ENCODE measurements at regions not wholly inside any gene's neighbourhood (a gene's known extent, or its start where the extent isn't known, plus 50 kb on each side); places are given as distances from the start of the nearest gene placed in this dataset.
"Not testable (repeated sequence)": the region's sequence is repeated elsewhere in the genome, so short reads cannot be mapped to it uniquely, and the experiment has no call there.

DNA sequence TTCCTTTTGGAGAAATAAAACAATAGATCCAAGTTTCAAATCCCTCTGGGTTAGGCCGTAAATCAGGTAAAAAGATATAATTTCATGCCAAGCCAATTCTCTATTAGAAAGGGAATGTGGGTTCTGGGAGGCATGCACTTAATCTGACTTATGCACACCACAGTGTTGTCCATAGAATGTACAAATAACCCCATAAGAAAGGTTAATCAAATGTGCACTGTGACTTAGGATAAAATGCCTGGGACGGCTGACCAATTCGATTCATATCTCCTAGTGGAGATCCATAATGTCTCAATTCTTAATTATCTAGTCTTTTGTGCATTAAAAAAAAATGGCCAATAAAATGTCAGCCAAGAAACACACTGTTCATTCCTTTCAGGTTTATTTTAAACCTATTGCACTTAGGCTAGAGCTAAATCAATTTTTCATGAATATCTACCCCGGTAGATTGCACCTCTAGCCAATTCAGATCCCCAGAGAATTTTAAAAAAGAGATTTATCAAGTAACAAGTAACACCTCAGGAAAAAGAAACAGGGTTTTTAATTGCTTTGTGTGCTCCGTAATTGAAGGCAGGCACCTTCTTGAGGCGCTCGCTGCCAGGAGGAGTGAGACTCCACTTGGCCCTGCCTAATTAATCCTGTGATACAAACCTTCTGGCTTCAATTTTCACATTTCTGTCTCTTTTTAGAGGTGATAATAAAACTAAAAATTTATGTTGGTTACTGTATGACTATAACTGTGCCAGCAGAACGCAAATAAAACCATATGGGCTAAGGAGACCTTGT is 265.1 kb downstream of the ETV1 start:
- TF ChIP-seq CTCF (IDR thresholded peaks at IDR 0.05): no peak
- H3K9me3 ChIP-seq: no peaks in the 10 kb centered on the region
- H3K27me3 ChIP-seq: no peaks in the 10 kb centered on the region
- no peak for DNase-seq
- H3K4me3 ChIP-seq: no peak overlapping the region
- no peak overlapping the region for H3K27ac ChIP-seq
- H3K4me1 ChIP-seq: no peaks in the 10 kb centered on the region
- no peaks in the 10 kb centered on the region for H3K36me3 ChIP-seq
- intact Hi-C loops (cut with DNase I; ENCODE audit: low total_unique reads): no loop called here

DNA sequence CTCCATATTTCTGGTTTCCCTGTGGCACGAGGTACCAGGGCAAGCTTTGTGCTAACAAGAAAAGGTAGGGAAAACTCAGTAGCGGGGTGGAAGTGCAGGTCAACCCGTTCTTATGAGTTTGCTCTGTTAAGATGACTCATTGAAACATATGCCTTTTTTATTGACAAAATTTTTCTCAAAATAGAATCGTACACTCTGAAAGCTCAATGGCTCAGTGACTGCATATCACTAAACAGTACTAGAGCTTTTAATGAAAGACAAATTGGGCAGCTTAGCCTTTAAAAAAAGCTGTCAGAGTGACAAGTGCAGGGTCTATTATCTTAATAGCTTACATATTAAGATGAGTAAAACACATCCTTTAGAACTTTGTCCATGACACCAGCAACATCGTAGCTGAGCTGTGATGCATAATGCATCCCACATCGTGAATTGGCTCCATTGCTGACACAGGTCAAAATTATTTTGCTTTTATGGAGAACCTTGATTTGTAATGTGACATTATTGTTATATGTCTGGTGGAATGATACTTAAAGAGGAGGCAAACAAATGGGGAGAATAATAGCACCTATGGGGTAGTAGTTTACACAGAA is 264.4 kb downstream of the ETV1 start:
- H3K27ac ChIP-seq: no peak overlapping the region
- intact Hi-C loops (cut with DNase I; ENCODE audit: low total_unique reads): no loop called here
- no peak for TF ChIP-seq CTCF (IDR thresholded peaks at IDR 0.05)
- no peaks in the 10 kb centered on the region for H3K4me1 ChIP-seq
- no peak overlapping the region for H3K4me3 ChIP-seq
- no peaks in the 10 kb centered on the region for H3K27me3 ChIP-seq
- no peaks in the 10 kb centered on the region for H3K9me3 ChIP-seq
- DNase-seq: no peak
- no peaks in the 10 kb centered on the region for H3K36me3 ChIP-seq

DNA sequence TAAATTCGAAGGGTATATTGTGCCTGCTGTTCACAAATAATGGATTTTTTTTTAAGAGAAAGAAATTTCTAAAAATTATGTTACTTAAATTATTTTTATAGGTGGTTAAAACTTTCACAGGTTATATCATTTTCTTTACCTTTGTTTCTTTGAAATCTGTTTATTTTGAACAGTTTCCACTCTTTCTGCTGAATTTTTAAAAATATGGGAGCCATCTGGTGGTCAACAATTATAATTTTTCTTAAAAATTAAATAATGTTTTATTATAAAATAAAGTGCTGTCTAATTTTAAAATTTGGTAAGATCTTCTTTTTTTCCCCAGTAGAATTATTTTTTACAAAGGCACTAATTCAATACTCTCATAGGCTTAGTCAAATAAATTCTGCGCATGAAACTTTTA is 263.9 kb downstream of the ETV1 start:
- H3K27ac ChIP-seq: no peak overlapping the region
- no peak for DNase-seq
- no peaks in the 10 kb centered on the region for H3K9me3 ChIP-seq
- TF ChIP-seq CTCF (IDR thresholded peaks at IDR 0.05): no peak
- H3K4me1 ChIP-seq: no peaks in the 10 kb centered on the region
- H3K4me3 ChIP-seq: no peak overlapping the region
- H3K36me3 ChIP-seq: no peaks in the 10 kb centered on the region
- intact Hi-C loops (cut with DNase I; ENCODE audit: low total_unique reads): no loop called here
- no peaks in the 10 kb centered on the region for H3K27me3 ChIP-seq

GRCh38 chr7:13727279-13727678 is 262.2 kb downstream of the ETV1 start:
- no peak overlapping the region for H3K27ac ChIP-seq
- H3K36me3 ChIP-seq: no peaks in the 10 kb centered on the region
- no peak for DNase-seq
- H3K4me3 ChIP-seq: no peak overlapping the region
- intact Hi-C loops (cut with DNase I; ENCODE audit: low total_unique reads): no loop called here
- no peak for TF ChIP-seq CTCF (IDR thresholded peaks at IDR 0.05)
- H3K9me3 ChIP-seq: no peaks in the 10 kb centered on the region
- no peaks in the 10 kb centered on the region for H3K27me3 ChIP-seq
- no peaks in the 10 kb centered on the region for H3K4me1 ChIP-seq

- H3K4me3 ChIP-seq: no peak overlapping the region
- no peak for TF ChIP-seq CTCF (IDR thresholded peaks at IDR 0.05)
- no peaks in the 10 kb centered on the region for H3K4me1 ChIP-seq
- DNase-seq: no peak
- no peaks in the 10 kb centered on the region for H3K27me3 ChIP-seq
- no peaks in the 10 kb centered on the region for H3K36me3 ChIP-seq
- intact Hi-C loops (cut with DNase I; ENCODE audit: low total_unique reads): no loop called here
- no peaks in the 10 kb centered on the region for H3K9me3 ChIP-seq
- H3K27ac ChIP-seq: no peak overlapping the region
Measured at GRCh38 chr7:13727751-13728150, 261.7 kb downstream of the ETV1 start.

GRCh38 chr7:13728430-13728829 is 261.0 kb downstream of the ETV1 start:
- DNase-seq; intact Hi-C loops (cut with DNase I; ENCODE audit: low total_unique reads): not testable (repeated sequence)

More at GRCh38 chr7:13728430-13728829, 261.0 kb downstream of the ETV1 start:
- not testable (repeated sequence) for H3K36me3 ChIP-seq, H3K4me3 ChIP-seq, H3K4me1 ChIP-seq, H3K9me3 ChIP-seq, H3K27ac ChIP-seq, H3K27me3 ChIP-seq
